ENCODE measurements at regions not wholly inside any gene's neighbourhood (a gene's known extent, or its start where the extent isn't known, plus 50 kb on each side); places are given as distances from the start of the nearest gene placed in this dataset.

- no peaks in the 10 kb centered on the region for H4K20me1 ChIP-seq (ENCODE audit: control insufficient read depth, insufficient read depth)
- H2AFZ ChIP-seq (ENCODE audit: control insufficient read depth, low read depth, low read length): no peak overlapping the region
- in situ Hi-C loops (cut with MboI): no loop called here
- intact Hi-C loops (cut with micrococcal nuclease; ENCODE audit: unreplicated experiment): no loop called here
- TF ChIP-seq MEF2A (IDR thresholded peaks at IDR 0.05; ENCODE audit: insufficient read depth, low read depth, low read length) (no peak), EED (IDR thresholded peaks at IDR 0.05; ENCODE audit: low read depth) (no peak), FOS (IDR thresholded peaks at IDR 0.05; ENCODE audit: borderline replicate concordance, extremely low read depth, insufficient read length) (no peak), NBN (IDR thresholded peaks at IDR 0.05) (no peak), MLLT1 (IDR thresholded peaks at IDR 0.05) (no peak), ETV6 (conservative IDR thresholded peaks at IDR 0.05 in 1 of 2, IDR thresholded peaks at IDR 0.05 in 1 of 2; ENCODE audit: borderline replicate concordance in 1 of 2, low read depth in 1 of 2) (no peak)
- no peak overlapping the region for H3K27ac ChIP-seq (ENCODE audit: control insufficient read depth, insufficient read depth)
- no peak for DNase-seq (ENCODE audit: low read depth, low spot score)
- H3K9me3 ChIP-seq (replicated peaks; ENCODE audit: control insufficient read depth, insufficient read depth, low read length): no peaks in the 10 kb centered on the region
- RAD21 ChIA-PET (ENCODE audit: unreplicated experiment): no interaction called here
- H3K9ac ChIP-seq (ENCODE audit: control insufficient read depth, insufficient read depth, low read length): no peak overlapping the region
- no peak overlapping the region for H3K4me3 ChIP-seq
- no peaks in the 10 kb centered on the region for H3K4me1 ChIP-seq (ENCODE audit: control insufficient read depth, insufficient read depth, low read length)
- CTCF ChIA-PET: interaction anchor here (0.8 kb wide), 1 partner anchor 9 kb away, joined by 3 read pairs; no protein-coding TSS in a partner anchor
- FAIRE-seq: no peak
- ATAC-seq: no peak
- no peaks in the 10 kb centered on the region for H3K27me3 ChIP-seq (replicated peaks in 1 of 2; ENCODE audit: control insufficient read depth in 2 of 2, insufficient read depth in 2 of 2, low read length in 1 of 2)
- BruUV-seq (replicated peaks): no TSS peak
- SMC1A ChIA-PET (ENCODE audit: uncharacterized antibody, unreplicated experiment): no interaction called here
- no peaks in the 10 kb centered on the region for H3K36me3 ChIP-seq (ENCODE audit: control insufficient read depth in 2 of 2, insufficient read depth in 2 of 2, low read length in 1 of 2)
- H3K4me2 ChIP-seq (ENCODE audit: control insufficient read depth, insufficient read depth): no peak overlapping the region
- H3K79me2 ChIP-seq (ENCODE audit: control insufficient read depth, insufficient read depth, low read length): no peaks in the 10 kb centered on the region
- POLR2A ChIA-PET: no interaction called here
- 63% methylated on average over 10 of the region's 11 CpGs for WGBS (ENCODE audit: insufficient coverage, insufficient replicate concordance, low lambda C conversion rate, missing lambda C conversion rate)
Measured at GRCh38 chr5:126220725-126221124, 202.5 kb upstream of the GRAMD2B start.

GRCh38 chr5:126228934-126229333 is 194.3 kb upstream of the GRAMD2B start:
- Histone ChIP-seq H3K9me3 (replicated peaks; ENCODE audit: control insufficient read depth, insufficient read depth, low read length) (no peaks in the 10 kb centered on the region; the same call in 2 of the 3 replicates), H3K27me3 (replicated peaks in 1 of 2; ENCODE audit: control insufficient read depth in 2 of 2, insufficient read depth in 2 of 2, low read length in 1 of 2) (no peaks in the 10 kb centered on the region), H3K4me3 (no peak overlapping the region), H4K20me1 (ENCODE audit: control insufficient read depth, insufficient read depth) (no peaks in the 10 kb centered on the region), H3K36me3 (ENCODE audit: control insufficient read depth in 2 of 2, insufficient read depth in 2 of 2, low read length in 1 of 2) (no peaks in the 10 kb centered on the region), H3K27ac (ENCODE audit: control insufficient read depth, insufficient read depth) (no peak overlapping the region), H3K9ac (ENCODE audit: control insufficient read depth, insufficient read depth, low read length) (no peak overlapping the region), H2AFZ (ENCODE audit: control insufficient read depth, low read depth, low read length) (no peak overlapping the region), H3K79me2 (ENCODE audit: control insufficient read depth, insufficient read depth, low read length) (no peaks in the 10 kb centered on the region), H3K4me2 (ENCODE audit: control insufficient read depth, insufficient read depth) (no peak overlapping the region), H3K4me1 (ENCODE audit: control insufficient read depth, insufficient read depth, low read length) (no peaks in the 10 kb centered on the region)
- DNase-seq (ENCODE audit: low read depth, low spot score) (no peak), FAIRE-seq (no peak), ATAC-seq (no peak)
- in situ Hi-C loops (cut with MboI): no loop called here
- BruUV-seq (replicated peaks): no TSS peak
- ChIA-PET POLR2A (no interaction called here), CTCF (interaction anchor here (0.6 to 1.0 kb wide), 2 partner anchors 9 to 169 kb away, joined by 3 to 4 read pairs; no protein-coding TSS in a partner anchor), SMC1A (ENCODE audit: uncharacterized antibody, unreplicated experiment) (no interaction called here), RAD21 (ENCODE audit: unreplicated experiment) (no interaction called here)
- WGBS (ENCODE audit: insufficient coverage, insufficient replicate concordance, low lambda C conversion rate, missing lambda C conversion rate): 65% methylated on average over 11 of the region's 14 CpGs
- intact Hi-C loops (cut with micrococcal nuclease; ENCODE audit: unreplicated experiment): no loop called here
- TF ChIP-seq HSF1 (IDR thresholded peaks at IDR 0.05; ENCODE audit: low read depth, low read length) (no peak), BACH1 (IDR thresholded peaks at IDR 0.05; ENCODE audit: borderline replicate concordance) (no peak), IKZF1 (conservative IDR thresholded peaks at IDR 0.05) (no peak), CHD1 (IDR thresholded peaks at IDR 0.05; ENCODE audit: low read depth, low read length) (no peak), ATF2 (IDR thresholded peaks at IDR 0.05; ENCODE audit: low read length) (no peak), JUNB (IDR thresholded peaks at IDR 0.05) (no peak), ESRRA (IDR thresholded peaks at IDR 0.05; ENCODE audit: low read length) (no peak), NR2C1 (IDR thresholded peaks at IDR 0.05) (no peak), ZNF622 (IDR thresholded peaks at IDR 0.05) (no peak), TCF12 (IDR thresholded peaks at IDR 0.05; ENCODE audit: low read depth, low read length) (no peak), CHD2 (IDR thresholded peaks at IDR 0.05; ENCODE audit: borderline replicate concordance, low read depth, low read length) (no peak)

All from GM12878 (cell line).